ENCODE measurements at regions not wholly inside any gene's neighbourhood (a gene's known extent, or its start where the extent isn't known, plus 50 kb on each side); places are given as distances from the start of the nearest gene placed in this dataset.
"Not testable (repeated sequence)": the region's sequence is repeated elsewhere in the genome, so short reads cannot be mapped to it uniquely, and the experiment has no call there.

DNA sequence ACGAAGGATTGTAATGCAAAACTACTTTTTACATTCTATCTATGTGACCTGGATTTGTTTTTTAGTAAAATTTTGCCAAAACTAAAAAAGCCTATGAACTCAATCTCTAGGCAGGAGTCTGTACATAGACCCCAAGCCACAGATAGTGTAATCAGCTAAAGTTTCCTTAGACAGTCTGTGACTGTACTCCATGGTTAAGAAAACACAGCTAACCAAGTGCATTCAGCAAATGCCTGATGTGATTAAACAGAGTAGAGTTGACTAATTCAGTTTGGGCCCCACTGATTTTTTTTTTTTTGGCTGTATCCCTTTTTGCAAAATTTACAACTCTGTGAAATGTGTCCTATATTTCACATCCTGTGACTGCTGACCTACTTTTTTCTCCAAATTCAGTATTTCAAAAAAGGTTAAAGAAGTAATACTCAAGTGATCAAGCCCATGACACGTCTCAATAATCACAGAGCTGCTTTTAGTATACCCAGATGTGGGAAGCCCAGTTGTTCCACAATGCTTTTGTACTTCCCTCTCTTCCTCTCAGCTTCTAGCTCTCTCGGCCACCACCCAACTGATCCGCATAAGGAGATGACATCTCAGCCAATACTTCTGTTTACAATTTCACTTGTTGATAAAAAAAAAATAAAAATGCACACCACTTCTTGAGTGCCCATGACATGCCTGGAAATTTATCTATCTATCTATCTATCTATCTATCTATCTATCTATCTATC lies 108.8 kb upstream of the TBX18 start:
- H3K4me1 ChIP-seq (ENCODE audit: control insufficient read depth, insufficient read depth, low read length): no peaks in the 10 kb centered on the region
- H3K4me3 ChIP-seq (ENCODE audit: low read depth, low read length): no peak overlapping the region
- no peak overlapping the region for H3K9ac ChIP-seq (ENCODE audit: low read depth, low read length)
- H3K27me3 ChIP-seq (ENCODE audit: control insufficient read depth, insufficient read depth, low read length): no peaks in the 10 kb centered on the region
- H3K9me3 ChIP-seq (ENCODE audit: control insufficient read depth, insufficient read depth, low read length): no peaks in the 10 kb centered on the region
- no peaks in the 10 kb centered on the region for H3K36me3 ChIP-seq (ENCODE audit: control insufficient read depth, insufficient read depth, low read length)

DNA sequence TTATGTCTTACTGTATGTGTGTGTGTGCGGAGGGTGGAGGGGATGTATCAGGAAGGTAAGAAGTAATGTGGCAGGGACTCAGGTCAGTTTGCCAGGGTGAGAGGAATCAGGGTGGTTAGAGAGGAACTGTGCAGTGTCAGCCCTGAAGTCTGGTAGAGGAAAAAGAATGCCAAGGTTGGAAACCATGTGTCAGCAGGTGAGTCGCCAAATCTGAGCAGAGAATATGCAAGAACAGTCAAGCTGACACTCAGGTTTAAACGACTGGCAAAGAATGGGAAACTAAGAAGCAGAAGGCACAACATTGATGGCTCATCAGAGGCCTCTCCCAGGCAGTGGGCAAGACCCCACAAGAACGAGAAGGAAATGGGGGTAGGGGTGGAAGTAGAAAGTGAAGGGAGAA lies 107.5 kb upstream of the TBX18 start:
- no peaks in the 10 kb centered on the region for H3K36me3 ChIP-seq (ENCODE audit: control insufficient read depth, insufficient read depth, low read length)
- H3K4me3 ChIP-seq (ENCODE audit: low read depth, low read length): no peak overlapping the region
- H3K27me3 ChIP-seq (ENCODE audit: control insufficient read depth, insufficient read depth, low read length): no peaks in the 10 kb centered on the region
- no peaks in the 10 kb centered on the region for H3K4me1 ChIP-seq (ENCODE audit: control insufficient read depth, insufficient read depth, low read length)
- H3K9me3 ChIP-seq (ENCODE audit: control insufficient read depth, insufficient read depth, low read length): no peaks in the 10 kb centered on the region
- H3K9ac ChIP-seq (ENCODE audit: low read depth, low read length): no peak overlapping the region

DNA sequence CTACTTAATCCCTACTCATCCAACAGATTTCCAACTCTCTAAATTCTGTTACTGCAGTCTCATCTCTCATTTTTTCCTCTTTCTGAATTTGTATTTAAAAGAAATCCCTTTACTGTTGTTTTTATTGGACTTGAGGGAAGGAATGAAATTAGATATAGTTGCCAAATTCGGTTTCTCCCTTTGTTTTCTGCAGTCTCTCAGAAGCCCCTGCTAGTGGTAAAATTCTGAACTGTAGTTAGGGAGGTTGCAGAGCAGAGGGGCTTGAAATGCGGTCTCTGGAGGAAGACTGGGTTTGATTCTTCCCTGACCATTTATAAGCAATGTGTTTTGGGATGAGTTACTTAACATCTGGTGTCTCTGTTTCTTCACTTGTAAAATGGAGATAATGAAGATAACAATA lies 106.3 kb upstream of the TBX18 start:
- Histone ChIP-seq H3K9ac (ENCODE audit: low read depth, low read length) (no peak overlapping the region), H3K4me3 (ENCODE audit: low read depth, low read length) (no peak overlapping the region), H3K9me3 (ENCODE audit: control insufficient read depth, insufficient read depth, low read length) (no peaks in the 10 kb centered on the region), H3K4me1 (ENCODE audit: control insufficient read depth, insufficient read depth, low read length) (no peaks in the 10 kb centered on the region), H3K27me3 (ENCODE audit: control insufficient read depth, insufficient read depth, low read length) (no peaks in the 10 kb centered on the region), H3K36me3 (ENCODE audit: control insufficient read depth, insufficient read depth, low read length) (no peaks in the 10 kb centered on the region)

DNA sequence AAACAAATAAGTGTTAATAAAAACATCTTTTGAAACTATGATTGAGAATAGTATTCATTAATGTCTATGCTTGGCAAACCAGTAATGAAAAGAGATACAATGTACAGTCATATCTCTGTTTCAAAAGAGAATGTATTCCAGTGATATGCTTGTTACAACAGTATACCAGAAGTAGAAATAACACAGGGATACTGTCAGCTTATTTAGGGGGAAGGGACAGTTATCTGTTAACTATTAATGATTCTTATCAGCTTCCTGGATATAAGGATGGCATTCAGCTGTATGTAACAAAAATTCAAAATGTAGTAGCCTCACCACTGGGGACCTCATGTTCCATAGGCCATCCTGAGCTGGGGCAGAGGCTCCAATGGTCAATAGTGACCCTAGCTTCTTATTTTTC lies 103.8 kb upstream of the TBX18 start:
- Histone ChIP-seq H3K4me3 (ENCODE audit: low read depth, low read length) (no peak overlapping the region), H3K4me1 (ENCODE audit: control insufficient read depth, insufficient read depth, low read length) (no peaks in the 10 kb centered on the region), H3K9me3 (ENCODE audit: control insufficient read depth, insufficient read depth, low read length) (no peaks in the 10 kb centered on the region), H3K36me3 (ENCODE audit: control insufficient read depth, insufficient read depth, low read length) (no peaks in the 10 kb centered on the region), H3K27me3 (ENCODE audit: control insufficient read depth, insufficient read depth, low read length) (no peaks in the 10 kb centered on the region), H3K9ac (ENCODE audit: low read depth, low read length) (no peak overlapping the region)

DNA sequence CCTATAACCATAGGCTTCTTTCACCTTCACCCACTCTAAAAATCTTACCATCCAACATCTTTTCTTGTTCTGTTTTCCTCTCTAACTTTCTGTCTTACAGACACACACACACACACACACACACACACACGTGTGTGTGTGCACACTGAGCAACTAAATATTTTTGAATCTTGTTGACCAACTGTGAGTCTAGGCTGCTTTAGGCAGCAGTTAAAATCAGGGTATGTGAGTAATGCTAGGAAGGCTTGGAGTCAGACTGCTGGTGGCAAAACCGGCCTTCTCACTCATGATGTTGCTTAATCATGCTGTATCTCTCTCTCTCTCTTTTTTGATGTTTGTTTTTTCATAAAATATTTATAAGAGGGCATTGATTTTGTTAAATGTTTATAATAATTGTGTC lies 103.1 kb upstream of the TBX18 start:
- H3K36me3 ChIP-seq (ENCODE audit: control insufficient read depth, insufficient read depth, low read length): no peaks in the 10 kb centered on the region
- H3K4me3 ChIP-seq (ENCODE audit: low read depth, low read length): no peak overlapping the region
- no peaks in the 10 kb centered on the region for H3K4me1 ChIP-seq (ENCODE audit: control insufficient read depth, insufficient read depth, low read length)
- no peaks in the 10 kb centered on the region for H3K9me3 ChIP-seq (ENCODE audit: control insufficient read depth, insufficient read depth, low read length)
- no peaks in the 10 kb centered on the region for H3K27me3 ChIP-seq (ENCODE audit: control insufficient read depth, insufficient read depth, low read length)
- H3K9ac ChIP-seq (ENCODE audit: low read depth, low read length): no peak overlapping the region

DNA sequence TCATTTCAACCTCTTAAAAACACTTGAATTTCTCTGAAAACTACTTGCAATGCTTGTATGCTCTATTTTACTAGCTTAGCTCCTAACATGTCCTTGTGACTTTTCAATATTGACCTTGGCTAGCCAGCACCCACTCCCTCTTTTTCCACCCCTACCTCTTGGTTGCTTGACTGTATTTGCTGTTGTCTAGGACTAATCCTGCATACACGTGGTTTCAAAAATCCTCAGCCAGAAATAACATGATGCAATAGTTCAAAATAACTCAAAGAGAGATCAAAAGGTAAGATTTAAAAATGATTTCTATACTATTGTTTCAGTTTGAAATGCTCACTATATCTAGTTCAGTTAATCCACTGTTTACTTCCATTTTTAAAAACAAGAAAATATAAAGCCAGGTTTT lies 102.3 kb upstream of the TBX18 start:
- no peaks in the 10 kb centered on the region for H3K4me1 ChIP-seq (ENCODE audit: control insufficient read depth, insufficient read depth, low read length)
- no peaks in the 10 kb centered on the region for H3K9me3 ChIP-seq (ENCODE audit: control insufficient read depth, insufficient read depth, low read length)
- H3K27me3 ChIP-seq (ENCODE audit: control insufficient read depth, insufficient read depth, low read length): no peaks in the 10 kb centered on the region
- no peak overlapping the region for H3K4me3 ChIP-seq (ENCODE audit: low read depth, low read length)
- H3K36me3 ChIP-seq (ENCODE audit: control insufficient read depth, insufficient read depth, low read length): no peaks in the 10 kb centered on the region
- no peak overlapping the region for H3K9ac ChIP-seq (ENCODE audit: low read depth, low read length)

DNA sequence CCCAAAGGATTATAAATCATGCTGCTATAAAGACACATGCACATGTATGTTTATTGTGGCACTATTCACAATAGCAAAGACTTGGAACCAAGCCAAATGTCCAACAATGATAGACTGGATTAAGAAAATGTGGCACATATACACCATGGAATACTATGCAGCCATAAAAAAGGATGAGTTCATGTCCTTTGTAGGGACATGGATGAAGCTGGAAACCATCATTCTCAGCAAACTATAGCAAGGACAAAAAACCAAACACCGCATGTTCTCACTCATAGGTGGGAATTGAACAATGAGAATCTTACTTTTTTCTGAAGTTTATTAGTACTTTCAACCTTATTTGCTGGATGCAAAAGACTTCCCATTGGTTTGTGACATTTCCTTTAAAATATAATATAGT lies 101.0 kb upstream of the TBX18 start:
- not testable (repeated sequence) for H3K27me3 ChIP-seq (ENCODE audit: control insufficient read depth, insufficient read depth, low read length); H3K36me3 ChIP-seq (ENCODE audit: control insufficient read depth, insufficient read depth, low read length); H3K9ac ChIP-seq (ENCODE audit: low read depth, low read length); H3K4me3 ChIP-seq (ENCODE audit: low read depth, low read length); H3K4me1 ChIP-seq (ENCODE audit: control insufficient read depth, insufficient read depth, low read length); H3K9me3 ChIP-seq (ENCODE audit: control insufficient read depth, insufficient read depth, low read length)

DNA sequence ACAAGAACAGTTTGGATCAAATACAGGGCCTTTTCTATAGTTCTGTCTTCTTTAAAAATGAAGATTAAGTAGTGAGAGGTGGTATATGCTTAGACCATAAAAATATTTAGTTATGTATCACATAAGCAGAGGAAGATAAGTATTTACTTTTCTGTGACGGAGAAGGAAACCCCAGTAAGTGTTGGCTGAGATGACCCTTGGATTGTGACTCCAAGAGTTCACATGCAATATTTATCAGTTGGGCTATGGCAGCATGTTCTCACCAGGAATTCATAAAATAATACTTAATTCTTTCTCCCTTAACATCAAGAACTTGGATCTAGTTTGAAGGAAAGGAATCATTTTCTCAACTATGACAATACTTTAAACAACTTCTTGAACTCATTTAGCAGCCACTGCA lies 98.4 kb upstream of the TBX18 start:
- no peaks in the 10 kb centered on the region for H3K36me3 ChIP-seq (ENCODE audit: control insufficient read depth, insufficient read depth, low read length)

DNA sequence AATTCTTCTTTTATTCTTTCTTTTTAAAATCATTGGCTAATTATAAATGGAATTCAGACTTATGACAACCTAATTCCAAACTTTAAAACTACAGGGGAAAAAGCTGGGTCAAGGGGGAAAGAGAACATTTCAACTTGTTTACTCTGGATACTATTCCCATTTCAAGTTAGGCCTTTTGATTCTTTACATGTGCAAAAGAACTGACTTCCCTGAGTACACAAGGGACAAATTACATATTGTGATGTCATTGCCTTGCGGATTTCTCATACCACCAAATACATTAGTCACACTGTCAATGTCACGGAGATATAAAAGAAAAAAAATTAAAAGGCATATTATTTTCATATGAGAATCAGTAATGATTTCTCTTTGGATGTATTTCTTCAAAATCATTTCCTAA lies 96.5 kb upstream of the TBX18 start:
- H3K9me3 ChIP-seq (ENCODE audit: control insufficient read depth, insufficient read depth, low read length): no peaks in the 10 kb centered on the region
- H3K9ac ChIP-seq (ENCODE audit: low read depth, low read length): no peak overlapping the region

More for the DNA sequence above, 98.4 kb upstream of the TBX18 start:
- no peaks in the 10 kb centered on the region for H3K9me3 ChIP-seq (ENCODE audit: control insufficient read depth, insufficient read depth, low read length)
- no peaks in the 10 kb centered on the region for H3K27me3 ChIP-seq (ENCODE audit: control insufficient read depth, insufficient read depth, low read length)
- no peak overlapping the region for H3K4me3 ChIP-seq (ENCODE audit: low read depth, low read length)
- H3K4me1 ChIP-seq (ENCODE audit: control insufficient read depth, insufficient read depth, low read length): peaks cover 5% of the 10 kb centered on the region
- H3K9ac ChIP-seq (ENCODE audit: low read depth, low read length): no peak overlapping the region

DNA sequence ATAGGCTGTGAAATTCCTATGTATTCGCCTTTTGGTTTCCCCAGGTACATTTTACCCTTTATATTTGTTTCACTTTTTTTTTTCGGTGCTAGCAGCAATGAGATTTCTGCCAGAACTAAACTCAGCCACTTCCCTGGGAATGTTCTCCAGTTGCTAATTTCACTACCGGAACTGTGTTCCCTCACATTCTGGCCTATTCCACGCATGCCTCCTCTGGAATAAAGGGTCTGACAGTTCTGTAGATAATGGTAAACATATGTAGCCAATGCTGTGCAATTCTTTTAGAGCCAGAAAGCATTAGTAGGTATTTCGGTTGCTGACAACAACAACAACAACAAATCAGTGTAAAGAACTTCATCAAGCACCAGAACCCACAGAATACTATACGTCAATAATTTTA lies 96.1 kb upstream of the TBX18 start:
- no peaks in the 10 kb centered on the region for H3K9me3 ChIP-seq (ENCODE audit: control insufficient read depth, insufficient read depth, low read length)
- H3K9ac ChIP-seq (ENCODE audit: low read depth, low read length): no peak overlapping the region
- peaks cover 5% of the 10 kb centered on the region for H3K4me1 ChIP-seq (ENCODE audit: control insufficient read depth, insufficient read depth, low read length)
- H3K36me3 ChIP-seq (ENCODE audit: control insufficient read depth, insufficient read depth, low read length): no peaks in the 10 kb centered on the region
- no peak overlapping the region for H3K4me3 ChIP-seq (ENCODE audit: low read depth, low read length)
- no peaks in the 10 kb centered on the region for H3K27me3 ChIP-seq (ENCODE audit: control insufficient read depth, insufficient read depth, low read length)

More for the DNA sequence above, 96.5 kb upstream of the TBX18 start:
- H3K4me3 ChIP-seq (ENCODE audit: low read depth, low read length): no peak overlapping the region
- H3K4me1 ChIP-seq (ENCODE audit: control insufficient read depth, insufficient read depth, low read length): peaks cover 5% of the 10 kb centered on the region
- no peaks in the 10 kb centered on the region for H3K27me3 ChIP-seq (ENCODE audit: control insufficient read depth, insufficient read depth, low read length)
- H3K36me3 ChIP-seq (ENCODE audit: control insufficient read depth, insufficient read depth, low read length): no peaks in the 10 kb centered on the region

DNA sequence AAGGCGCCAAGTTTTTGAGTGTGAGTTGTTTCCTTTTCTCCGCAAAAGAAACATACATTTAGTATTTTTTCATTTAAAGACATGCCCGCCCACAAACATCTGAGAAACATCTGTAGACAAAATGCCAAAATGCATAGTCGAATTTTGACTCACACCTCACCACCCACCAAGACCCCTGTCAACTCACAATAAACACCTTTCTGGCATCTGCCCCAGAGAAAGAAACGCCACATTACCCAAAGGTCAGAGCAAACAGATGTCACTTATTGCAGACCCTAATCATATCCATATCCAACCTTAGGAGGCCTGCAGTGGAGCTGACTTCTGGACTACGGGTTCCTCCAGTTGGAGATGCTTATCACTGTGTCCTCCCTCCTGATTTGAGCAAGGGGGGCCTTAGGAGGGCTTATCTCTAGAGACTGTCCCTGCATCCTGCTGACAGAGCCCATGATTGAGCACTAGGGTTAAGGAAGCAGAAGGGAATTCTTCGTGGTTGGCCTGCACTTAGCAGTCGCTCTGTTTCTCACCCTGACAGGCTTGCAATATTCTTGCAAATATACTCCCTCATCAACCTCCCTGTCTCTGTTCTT lies 90.5 kb upstream of the TBX18 start:
- H3K9ac ChIP-seq (ENCODE audit: low read depth, low read length): no peak overlapping the region
- no peak overlapping the region for H3K4me3 ChIP-seq (ENCODE audit: low read depth, low read length)
- H3K27me3 ChIP-seq (ENCODE audit: control insufficient read depth, insufficient read depth, low read length): no peaks in the 10 kb centered on the region
- no peaks in the 10 kb centered on the region for H3K36me3 ChIP-seq (ENCODE audit: control insufficient read depth, insufficient read depth, low read length)
- no peaks in the 10 kb centered on the region for H3K4me1 ChIP-seq (ENCODE audit: control insufficient read depth, insufficient read depth, low read length)
- no peaks in the 10 kb centered on the region for H3K9me3 ChIP-seq (ENCODE audit: control insufficient read depth, insufficient read depth, low read length)

DNA sequence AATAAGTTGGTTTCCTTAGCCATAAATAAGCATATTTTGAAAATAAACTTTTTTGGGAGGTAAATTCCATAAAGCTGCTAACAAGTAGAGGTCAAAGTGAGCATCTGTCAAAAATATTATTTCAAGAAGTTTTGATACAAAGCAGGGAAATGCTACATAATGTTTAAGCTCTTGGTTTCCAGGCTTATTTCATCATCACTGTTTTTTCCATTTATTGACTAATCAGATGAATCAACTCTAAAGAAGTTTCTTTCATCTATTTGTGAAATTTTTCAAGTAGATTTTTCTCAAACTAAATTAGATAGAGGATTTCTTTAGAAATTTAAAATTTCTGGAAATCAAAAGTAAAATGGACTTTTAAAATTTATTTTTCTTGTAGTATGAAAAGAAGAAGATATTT lies 89.5 kb upstream of the TBX18 start:
- Histone ChIP-seq H3K4me3 (ENCODE audit: low read depth, low read length) (no peak overlapping the region), H3K27me3 (ENCODE audit: control insufficient read depth, insufficient read depth, low read length) (no peaks in the 10 kb centered on the region), H3K36me3 (ENCODE audit: control insufficient read depth, insufficient read depth, low read length) (no peaks in the 10 kb centered on the region), H3K4me1 (ENCODE audit: control insufficient read depth, insufficient read depth, low read length) (no peaks in the 10 kb centered on the region), H3K9me3 (ENCODE audit: control insufficient read depth, insufficient read depth, low read length) (no peaks in the 10 kb centered on the region), H3K9ac (ENCODE audit: low read depth, low read length) (no peak overlapping the region)

All from iPS-15b (cell line).